GM19351 (cell line): ENCODE measurements at regions not wholly inside any gene's neighbourhood (a gene's known extent, or its start where the extent isn't known, plus 50 kb on each side); places are given as distances from the start of the nearest gene placed in this dataset.
"Not testable (repeated sequence)": the region's sequence is repeated elsewhere in the genome, so short reads cannot be mapped to it uniquely, and the experiment has no call there.

Source experiments
- ATAC-seq: cut with Tn5 transposase; IDR thresholded peaks from one replicate; pipeline ENCODE4 v1.9.1; 2021; ENCODE audit warnings: mild to moderate bottlenecking, moderate library complexity; ENCODE audit not compliant: unreplicated experiment

- no peak for ATAC-seq
Measured at GRCh38 chr2:45120546-45120945, 111.3 kb upstream of the SIX2 start.

DNA sequence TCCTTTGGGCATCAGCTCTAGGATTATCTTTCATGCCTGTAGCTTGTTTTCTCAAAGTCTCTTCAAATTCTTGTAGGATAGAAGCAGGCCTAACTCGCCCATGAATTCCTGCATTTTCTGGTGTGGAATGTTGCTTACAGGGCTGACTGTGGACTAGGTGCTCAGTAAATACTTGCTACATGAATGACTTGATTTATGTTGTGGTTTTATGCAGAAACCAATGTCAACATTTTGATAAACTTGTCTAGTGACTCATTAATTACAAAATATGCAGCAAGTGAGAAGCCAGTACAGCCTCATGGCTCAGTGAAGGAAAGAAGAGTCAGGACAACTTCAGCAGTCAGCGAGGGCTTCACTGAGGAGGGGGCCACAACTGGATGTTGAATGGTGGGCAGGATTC, 110.6 kb upstream of the SIX2 start:
- ATAC-seq, result no peak

DNA sequence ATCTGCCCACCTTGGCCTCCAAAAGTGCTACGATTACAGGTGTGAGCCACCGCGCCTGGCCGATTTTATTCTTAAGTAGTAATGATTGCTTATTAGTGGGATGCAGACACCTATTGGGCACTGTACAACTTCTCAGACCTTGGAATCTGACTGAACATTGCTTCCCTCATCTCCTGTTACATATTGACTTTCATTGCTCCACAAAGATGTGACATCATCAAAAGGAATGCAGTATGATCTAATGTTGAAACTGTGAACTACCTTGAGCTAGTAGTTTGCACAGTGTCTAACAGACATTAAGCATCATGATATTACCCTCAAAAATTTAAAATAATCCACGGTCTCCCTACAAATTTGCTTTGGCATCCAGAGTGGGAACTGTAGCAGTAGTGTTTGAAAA, 109.8 kb upstream of the SIX2 start:
- ATAC-seq, result no peak

- ATAC-seq, result no peak
Measured at GRCh38 chr2:45117383-45117782, 108.1 kb upstream of the SIX2 start.

- no peak for ATAC-seq
Measured at GRCh38 chr2:45115181-45115580, 105.9 kb upstream of the SIX2 start.

- no peak for ATAC-seq
Measured at GRCh38 chr2:45114221-45114955, 105.1 kb upstream of the SIX2 start.

DNA sequence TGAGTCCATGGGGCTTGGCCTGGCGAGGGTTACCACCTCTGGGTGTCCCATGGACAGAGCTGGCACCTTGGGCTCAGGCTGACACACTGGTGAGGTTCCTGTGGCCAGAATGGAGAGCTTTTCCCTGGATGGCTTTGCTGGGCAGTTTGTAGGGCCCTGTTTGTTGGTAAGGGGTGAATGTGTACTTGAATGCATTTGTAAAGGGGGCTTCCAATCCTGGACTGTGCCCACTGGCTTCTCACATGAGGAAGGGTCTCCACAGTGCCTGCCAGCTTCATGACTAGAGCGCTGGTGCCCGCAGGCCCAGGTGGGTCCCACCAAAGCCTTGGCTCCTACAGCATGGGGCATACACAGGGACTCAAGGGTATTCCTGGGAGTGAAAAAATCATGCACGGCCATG, 103.5 kb upstream of the SIX2 start:
- ATAC-seq, result no peak

GRCh38 chr2:45105050-45105582, 95.9 kb upstream of the SIX2 start:
- ATAC-seq, result no peak

DNA sequence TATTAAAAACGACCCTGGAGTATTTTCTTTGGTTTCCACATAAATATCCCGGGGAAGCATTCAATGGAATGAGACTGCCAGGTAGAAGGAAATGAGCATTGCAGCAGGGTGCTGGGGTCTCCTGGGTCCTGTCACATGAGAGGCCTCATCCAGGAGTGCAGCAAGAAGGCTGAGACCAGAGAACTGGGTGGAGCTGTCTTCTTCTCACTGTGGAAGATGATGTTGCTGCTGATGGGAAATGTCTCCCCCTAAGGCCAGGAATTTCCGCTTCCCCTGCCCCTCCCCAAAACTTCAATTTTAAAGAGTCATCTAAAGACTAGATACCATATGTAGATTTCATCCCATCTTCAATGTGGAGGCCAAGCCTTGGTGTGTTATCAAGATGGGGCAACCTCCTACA, 95.2 kb upstream of the SIX2 start:
- ATAC-seq, result no peak

DNA sequence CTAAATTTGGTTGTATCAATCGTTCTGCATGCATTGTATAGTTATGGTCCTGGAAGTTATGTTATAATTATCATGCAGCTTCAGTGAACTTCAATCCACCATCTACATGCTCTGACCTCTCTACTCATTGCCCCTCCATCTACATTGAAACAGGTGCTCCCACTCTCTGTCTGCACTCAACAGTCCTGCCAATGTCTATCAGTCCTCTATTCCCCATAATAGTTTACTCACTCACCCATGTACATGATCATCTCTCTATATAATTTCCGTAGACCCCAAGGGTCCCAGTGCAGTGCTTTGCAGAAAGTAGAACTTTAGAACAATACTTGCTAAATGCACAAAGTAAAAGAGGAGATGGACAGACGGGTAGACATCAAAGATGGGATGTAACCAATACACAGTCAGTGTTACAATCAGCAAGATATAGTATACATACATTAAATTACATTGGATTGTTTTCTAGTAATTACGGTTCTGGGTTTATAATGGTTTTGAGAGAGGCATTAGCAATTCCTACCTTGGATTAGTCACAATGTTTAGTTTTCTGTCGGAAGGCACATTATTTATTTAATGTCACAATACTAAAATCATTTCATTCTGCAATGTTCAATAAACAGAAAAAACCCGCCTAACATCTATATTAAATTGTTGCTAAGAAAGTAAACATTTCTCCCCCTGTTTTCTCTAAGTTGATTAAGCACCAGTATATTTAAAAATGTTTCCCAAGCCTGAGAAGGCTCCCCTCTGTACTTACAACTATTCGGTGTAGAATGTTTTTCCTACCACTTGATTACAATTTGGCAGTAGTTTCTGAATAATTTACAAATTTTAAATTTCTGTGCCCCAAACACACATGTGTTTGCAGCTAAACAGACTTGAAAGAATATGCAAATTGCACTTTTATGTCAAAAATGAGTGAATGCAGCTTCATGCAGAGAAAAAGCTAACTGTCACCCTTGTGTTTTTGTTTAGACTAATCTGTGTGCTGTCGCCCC, 94.4 kb upstream of the SIX2 start:
- no peak for ATAC-seq

DNA sequence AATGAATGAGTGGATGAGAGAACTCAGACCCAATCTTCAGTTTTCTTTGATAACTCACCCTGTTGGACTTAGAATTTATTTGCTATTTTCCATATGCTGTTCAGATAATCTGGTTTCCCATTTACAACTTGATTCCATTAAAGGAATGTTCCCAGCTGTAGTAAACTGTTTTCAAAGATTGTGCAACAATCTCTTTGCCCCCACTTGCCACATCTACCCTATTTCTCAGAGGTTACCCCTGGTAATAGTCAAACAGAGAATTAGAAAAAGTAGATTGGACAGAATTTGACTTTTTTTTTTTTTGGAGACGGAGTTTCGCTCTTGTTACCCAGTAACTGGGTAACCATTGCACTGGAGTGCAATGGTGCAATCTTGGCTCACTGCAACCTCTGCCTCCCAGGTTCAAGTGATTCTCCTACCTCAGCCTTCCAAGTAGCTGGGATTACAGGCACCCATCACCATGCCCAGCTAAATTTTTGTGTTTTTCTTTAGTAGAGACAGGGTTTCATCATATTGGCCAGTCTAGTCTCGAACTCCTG, 93.4 kb upstream of the SIX2 start:
- ATAC-seq, result no peak

GRCh38 chr2:45102141-45102540, 92.9 kb upstream of the SIX2 start:
- no peak for ATAC-seq

DNA sequence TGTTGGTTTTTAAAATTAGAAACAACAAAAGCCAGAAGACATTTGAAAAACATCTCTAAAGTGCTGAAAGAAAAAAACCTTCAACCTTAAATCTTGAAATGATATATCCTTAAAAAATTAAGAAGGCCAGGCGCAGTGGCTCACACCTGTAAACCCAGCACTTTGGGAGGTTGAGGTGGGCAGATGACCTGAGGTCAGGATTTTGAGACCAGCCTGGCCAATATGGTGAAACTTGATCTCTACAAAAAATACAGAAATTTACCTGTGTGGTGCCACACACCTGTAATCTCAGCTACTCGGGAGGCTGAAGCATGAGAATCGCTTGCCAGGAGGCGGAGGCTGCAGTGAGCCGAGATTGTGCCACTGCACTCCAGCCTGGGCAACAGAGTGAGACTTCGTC, 87.7 kb upstream of the SIX2 start:
- ATAC-seq, result no peak

DNA sequence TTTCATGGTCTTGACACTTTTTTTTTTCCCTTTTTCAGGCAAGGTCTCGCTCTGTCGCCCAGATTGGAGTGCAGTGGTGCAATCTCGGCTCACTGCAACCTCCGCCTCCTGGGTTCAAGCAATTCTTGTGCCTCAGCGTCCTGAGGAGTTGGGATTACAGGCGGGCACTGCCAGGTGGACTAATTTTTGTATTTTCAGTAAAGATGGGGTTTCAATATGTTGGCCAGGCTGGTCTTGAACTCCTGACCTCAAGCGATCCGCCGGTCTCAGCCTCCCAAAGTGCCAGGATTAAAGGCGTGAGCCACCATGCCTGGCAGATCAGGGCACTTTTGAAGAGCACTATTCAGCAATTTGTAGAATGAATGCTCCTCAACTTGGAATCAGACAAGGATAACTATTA, 86.8 kb upstream of the SIX2 start:
- not testable (repeated sequence) for ATAC-seq

DNA sequence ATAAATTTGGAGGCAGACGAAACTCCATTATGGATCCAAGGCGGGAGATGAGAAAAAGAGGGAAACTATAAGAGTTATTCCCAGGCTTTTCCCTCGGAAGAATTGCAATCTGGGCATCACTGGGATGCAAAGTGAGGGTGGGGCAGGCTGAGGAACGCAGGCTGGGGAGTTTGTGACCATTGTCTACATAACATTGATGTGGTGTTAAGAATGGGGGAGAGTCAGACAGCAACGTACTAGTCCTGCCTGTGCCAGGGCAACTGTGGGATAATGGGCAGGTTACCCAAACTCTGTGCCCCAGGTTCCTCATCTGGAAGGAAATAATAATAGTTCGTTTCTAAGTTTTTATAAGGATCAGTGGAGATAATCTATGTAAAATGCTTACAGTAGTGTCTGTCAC, 84.4 kb upstream of the SIX2 start:
- ATAC-seq, result no peak

DNA sequence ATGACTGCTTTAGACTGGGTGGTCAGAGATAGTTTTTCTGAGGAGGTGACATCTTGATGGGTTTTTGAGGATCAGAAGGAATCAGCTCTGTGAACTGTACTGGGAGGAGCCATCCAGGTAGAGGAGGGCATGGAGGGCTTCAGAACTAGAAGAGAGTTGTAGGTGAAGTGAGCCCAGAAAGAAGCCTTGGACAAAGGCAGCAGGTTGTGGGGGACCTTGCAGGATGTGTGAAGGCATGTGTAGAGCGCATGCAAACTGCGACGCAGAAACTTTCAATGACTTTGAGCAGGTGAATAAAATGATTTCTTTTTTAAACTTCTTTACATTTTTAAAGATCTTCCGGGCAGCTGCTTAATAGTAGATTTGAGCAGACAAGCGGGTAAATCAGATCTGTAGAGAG, 83.9 kb upstream of the SIX2 start:
- no peak for ATAC-seq

DNA sequence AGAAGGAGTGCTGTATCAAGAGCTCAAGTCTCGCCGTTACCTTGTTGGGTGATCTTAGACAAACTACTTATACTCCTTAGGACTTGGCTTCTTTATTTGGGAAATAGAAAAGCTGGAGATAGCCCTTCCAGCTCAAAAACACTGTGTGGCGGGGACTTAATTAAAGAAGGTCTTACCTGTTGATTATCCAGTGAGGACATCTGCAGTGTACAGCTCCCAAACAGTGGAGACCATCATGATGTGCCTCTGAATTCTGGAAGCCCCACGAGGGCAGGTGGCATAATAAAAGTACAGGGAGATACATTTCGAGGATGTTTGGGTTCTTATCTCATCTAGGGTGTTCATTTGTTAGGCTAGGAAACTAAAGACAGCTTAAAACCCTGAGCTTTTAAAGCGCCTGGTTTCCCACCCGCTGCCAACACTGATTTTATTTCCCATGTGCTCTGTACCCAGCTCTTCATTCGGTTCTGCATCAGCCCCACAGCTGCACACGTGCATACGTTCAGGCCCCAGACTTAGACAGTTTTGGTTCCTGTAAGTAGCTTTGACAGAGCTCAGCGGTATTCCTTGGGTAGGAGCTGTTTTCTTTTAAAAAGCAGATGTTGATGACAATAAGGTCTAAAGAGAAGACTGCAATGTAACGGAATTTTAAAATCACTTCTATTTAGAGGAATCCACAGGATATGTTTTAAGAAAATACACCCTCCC, 80.5 kb upstream of the SIX2 start:
- ATAC-seq, result no peak

GRCh38 chr2:45085487-45085886, 76.2 kb upstream of the SIX2 start:
- ATAC-seq, result no peak

DNA sequence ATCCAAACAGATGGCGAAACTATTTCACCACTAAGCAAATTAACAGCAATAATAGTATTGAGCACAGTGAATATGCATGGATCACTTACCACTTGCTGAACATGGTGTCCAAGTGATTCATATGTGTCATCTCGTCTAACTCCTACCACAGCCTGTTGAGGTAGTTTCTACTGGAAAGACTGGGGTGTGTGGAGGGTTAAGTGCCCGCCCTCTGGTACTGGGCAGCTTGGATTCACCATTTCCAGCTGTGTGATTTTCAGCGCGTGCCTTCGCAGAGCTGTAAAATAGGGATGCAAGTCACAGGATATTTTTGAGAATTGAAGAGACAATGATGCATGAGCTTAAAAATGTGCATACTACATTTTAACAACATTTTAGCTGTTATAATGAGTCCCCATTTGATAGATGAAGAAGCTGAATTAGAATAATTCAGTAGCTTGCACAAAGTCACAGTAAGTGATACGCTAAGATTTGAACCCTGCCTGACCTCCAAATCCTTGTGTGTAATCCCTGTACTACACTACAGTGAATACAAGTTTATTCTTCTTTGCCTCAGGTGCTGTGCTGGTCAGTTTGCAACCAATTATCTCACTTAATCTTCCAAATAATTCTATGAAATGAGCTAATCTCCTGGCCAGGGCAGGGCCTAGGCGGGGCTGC, 75.2 kb upstream of the SIX2 start:
- ATAC-seq, result no peak

DNA sequence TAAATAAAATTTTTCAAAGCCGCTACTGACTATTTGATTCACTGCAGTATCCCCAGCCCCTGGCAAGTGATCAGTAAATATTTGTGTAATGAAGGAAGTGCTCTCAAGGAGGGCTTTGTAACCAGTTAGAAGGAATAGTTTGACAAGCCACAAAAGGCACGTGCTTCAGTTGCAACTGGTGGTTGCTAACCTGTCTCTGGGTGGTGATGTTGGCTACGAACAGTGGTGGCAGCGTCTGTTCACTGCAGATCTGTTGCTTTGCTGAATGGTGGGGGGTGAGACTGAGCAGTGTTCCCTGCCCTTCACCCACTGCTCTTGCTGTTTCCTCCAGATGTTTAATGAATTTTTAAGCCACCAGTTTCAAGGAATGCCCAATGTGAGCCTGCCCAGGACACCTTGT, 73.9 kb upstream of the SIX2 start:
- no peak for ATAC-seq
